ENCODE measurements at regions not wholly inside any gene's neighbourhood (a gene's known extent, or its start where the extent isn't known, plus 50 kb on each side); places are given as distances from the start of the nearest gene placed in this dataset.

DNA sequence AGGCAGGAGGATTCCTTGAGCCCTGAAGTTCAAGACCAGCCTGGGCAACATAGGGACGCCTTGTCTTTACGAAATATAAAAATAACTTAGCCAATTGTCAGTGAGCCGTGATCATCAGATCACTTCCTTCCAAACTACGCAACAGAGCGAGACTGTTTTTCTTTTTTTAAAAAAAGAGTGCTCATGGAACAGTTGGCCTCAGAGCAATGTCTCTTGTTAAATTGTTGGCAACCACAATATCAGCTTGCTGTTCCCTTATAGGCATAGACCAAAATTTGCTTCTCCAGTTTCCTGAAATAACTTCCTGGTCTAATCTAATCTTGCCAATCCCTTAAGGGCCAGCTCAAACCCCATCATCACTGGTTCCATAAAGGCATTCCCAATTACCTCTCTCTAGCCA, 93.3 kb upstream of the SLC4A7 start:
- Histone ChIP-seq H4K91ac (ENCODE audit: low read depth, low read length, poor library complexity) (no peak overlapping the region), H3K4me2 (ENCODE audit: insufficient read depth, low read length, poor library complexity, severe bottlenecking) (no peak overlapping the region), H3K27me3 (ENCODE audit: control insufficient read depth in 3 of 3, insufficient read depth in 3 of 3, low read depth in 1 of 3, low read length in 3 of 3) (no peaks in the 10 kb centered on the region), H4K8ac (ENCODE audit: low read depth, low read length) (no peak overlapping the region), H2AFZ (ENCODE audit: low read length) (no peak overlapping the region), H2BK12ac (ENCODE audit: low read length) (no peak overlapping the region), H2BK120ac (ENCODE audit: low read depth, low read length) (no peak overlapping the region), H3K4me3 (ENCODE audit: low read length in 2 of 2) (no peak overlapping the region), H3K23ac (ENCODE audit: low read depth, low read length, poor library complexity) (no peak overlapping the region), H3K79me1 (ENCODE audit: low read depth, low read length) (no peaks in the 10 kb centered on the region), H3K9ac (ENCODE audit: low read depth, low read length, poor library complexity) (no peak overlapping the region), H3K14ac (ENCODE audit: low read length) (no peak overlapping the region), H3K9me3 (replicated peaks in 1 of 2; ENCODE audit: control insufficient read depth in 2 of 2, insufficient read depth in 1 of 2, low read depth in 1 of 2, low read length in 2 of 2) (no peaks in the 10 kb centered on the region), H3K4me1 (ENCODE audit: control insufficient read depth in 2 of 2, insufficient read depth in 1 of 2, low read depth in 1 of 2, low read length in 2 of 2) (peaks cover 0 to 2% of the 10 kb centered on the region in 2 donors), H2BK5ac (ENCODE audit: low read length) (no peak overlapping the region), H2BK15ac (ENCODE audit: low read length) (no peak overlapping the region), H3K27ac (replicated peaks; ENCODE audit: low read length) (no peak overlapping the region), H3K4ac (ENCODE audit: low read length) (no peak overlapping the region), H3K18ac (ENCODE audit: low read length) (no peak overlapping the region), H2AK5ac (ENCODE audit: low read depth, low read length) (no peak overlapping the region), H3K36me3 (replicated peaks in 1 of 2; ENCODE audit: control insufficient read depth in 2 of 2, insufficient read depth in 2 of 2, low read length in 2 of 2) (no peaks in the 10 kb centered on the region)
- no peak for DNase-seq (ENCODE audit: low spot score)
- WGBS, 2 donors (ENCODE audit: extremely low coverage in 2 of 2, insufficient read length in 2 of 2, insufficient replicate concordance in 1 of 2) = no CpG with 5 or more reads among the region's 5 CpGs

GRCh38 chr3:27576171-27576570, 92.0 kb upstream of the SLC4A7 start:
- no peak overlapping the region for H2BK5ac ChIP-seq (ENCODE audit: low read length)
- no peaks in the 10 kb centered on the region for H3K36me3 ChIP-seq (replicated peaks in 1 of 2; ENCODE audit: control insufficient read depth in 2 of 2, insufficient read depth in 2 of 2, low read length in 2 of 2)
- WGBS, 2 donors (ENCODE audit: extremely low coverage in 2 of 2, insufficient read length in 2 of 2, insufficient replicate concordance in 1 of 2) = no CpG with 5 or more reads among the region's 3 CpGs
- H3K4me2 ChIP-seq (ENCODE audit: insufficient read depth, low read length, poor library complexity, severe bottlenecking) = no peak overlapping the region
- H3K9me3 ChIP-seq (replicated peaks in 1 of 2; ENCODE audit: control insufficient read depth in 2 of 2, insufficient read depth in 1 of 2, low read depth in 1 of 2, low read length in 2 of 2) = no peaks in the 10 kb centered on the region
- H3K4ac ChIP-seq (ENCODE audit: low read length) = no peak overlapping the region
- no peak overlapping the region for H2BK12ac ChIP-seq (ENCODE audit: low read length)
- H2BK120ac ChIP-seq (ENCODE audit: low read depth, low read length) = no peak overlapping the region
- H2AFZ ChIP-seq (ENCODE audit: low read length) = no peak overlapping the region
- no peak overlapping the region for H3K27ac ChIP-seq (replicated peaks; ENCODE audit: low read length)
- peaks cover 0 to 4% of the 10 kb centered on the region in 2 donors for H3K4me1 ChIP-seq (ENCODE audit: control insufficient read depth in 2 of 2, insufficient read depth in 1 of 2, low read depth in 1 of 2, low read length in 2 of 2)
- no peaks in the 10 kb centered on the region for H3K27me3 ChIP-seq (ENCODE audit: control insufficient read depth in 3 of 3, insufficient read depth in 3 of 3, low read depth in 1 of 3, low read length in 3 of 3)
- no peak overlapping the region for H3K23ac ChIP-seq (ENCODE audit: low read depth, low read length, poor library complexity)
- no peak overlapping the region for H3K14ac ChIP-seq (ENCODE audit: low read length)
- no peak overlapping the region for H2BK15ac ChIP-seq (ENCODE audit: low read length)
- no peak overlapping the region for H2AK5ac ChIP-seq (ENCODE audit: low read depth, low read length)
- no peak overlapping the region for H4K91ac ChIP-seq (ENCODE audit: low read depth, low read length, poor library complexity)
- no peak overlapping the region for H4K8ac ChIP-seq (ENCODE audit: low read depth, low read length)
- H3K9ac ChIP-seq (ENCODE audit: low read depth, low read length, poor library complexity) = no peak overlapping the region
- H3K79me1 ChIP-seq (ENCODE audit: low read depth, low read length) = no peaks in the 10 kb centered on the region
- DNase-seq (ENCODE audit: low spot score) = no peak
- H3K4me3 ChIP-seq (ENCODE audit: low read length in 2 of 2) = no peak overlapping the region
- H3K18ac ChIP-seq (ENCODE audit: low read length) = no peak overlapping the region

GRCh38 chr3:27575499-27575898, 91.3 kb upstream of the SLC4A7 start:
- DNase-seq (ENCODE audit: low spot score) = no peak
- no peak overlapping the region for H3K18ac ChIP-seq (ENCODE audit: low read length)
- no peak overlapping the region for H4K91ac ChIP-seq (ENCODE audit: low read depth, low read length, poor library complexity)
- no peaks in the 10 kb centered on the region for H3K27me3 ChIP-seq (ENCODE audit: control insufficient read depth in 3 of 3, insufficient read depth in 3 of 3, low read depth in 1 of 3, low read length in 3 of 3)
- no peaks in the 10 kb centered on the region for H3K79me1 ChIP-seq (ENCODE audit: low read depth, low read length)
- no peak overlapping the region for H2BK120ac ChIP-seq (ENCODE audit: low read depth, low read length)
- no peak overlapping the region for H2AFZ ChIP-seq (ENCODE audit: low read length)
- no peak overlapping the region for H3K23ac ChIP-seq (ENCODE audit: low read depth, low read length, poor library complexity)
- H2AK5ac ChIP-seq (ENCODE audit: low read depth, low read length) = no peak overlapping the region
- H3K4me3 ChIP-seq (ENCODE audit: low read length in 2 of 2) = no peak overlapping the region
- H4K8ac ChIP-seq (ENCODE audit: low read depth, low read length) = no peak overlapping the region
- H2BK12ac ChIP-seq (ENCODE audit: low read length) = no peak overlapping the region
- peaks cover 0 to 6% of the 10 kb centered on the region in 2 donors for H3K4me1 ChIP-seq (ENCODE audit: control insufficient read depth in 2 of 2, insufficient read depth in 1 of 2, low read depth in 1 of 2, low read length in 2 of 2)
- WGBS, 2 donors (ENCODE audit: extremely low coverage in 2 of 2, insufficient read length in 2 of 2, insufficient replicate concordance in 1 of 2) = no CpG with 5 or more reads among the region's 3 CpGs
- H3K14ac ChIP-seq (ENCODE audit: low read length) = no peak overlapping the region
- H3K9me3 ChIP-seq (replicated peaks in 1 of 2; ENCODE audit: control insufficient read depth in 2 of 2, insufficient read depth in 1 of 2, low read depth in 1 of 2, low read length in 2 of 2) = no peaks in the 10 kb centered on the region
- no peak overlapping the region for H2BK15ac ChIP-seq (ENCODE audit: low read length)
- H3K4ac ChIP-seq (ENCODE audit: low read length) = no peak overlapping the region
- H3K4me2 ChIP-seq (ENCODE audit: insufficient read depth, low read length, poor library complexity, severe bottlenecking) = no peak overlapping the region
- H3K27ac ChIP-seq (replicated peaks; ENCODE audit: low read length) = no peak overlapping the region
- no peaks in the 10 kb centered on the region for H3K36me3 ChIP-seq (replicated peaks in 1 of 2; ENCODE audit: control insufficient read depth in 2 of 2, insufficient read depth in 2 of 2, low read length in 2 of 2)
- no peak overlapping the region for H3K9ac ChIP-seq (ENCODE audit: low read depth, low read length, poor library complexity)
- H2BK5ac ChIP-seq (ENCODE audit: low read length) = no peak overlapping the region

- H3K4ac ChIP-seq (ENCODE audit: low read length) = no peak overlapping the region
- no peaks in the 10 kb centered on the region for H3K36me3 ChIP-seq (replicated peaks in 1 of 2; ENCODE audit: control insufficient read depth in 2 of 2, insufficient read depth in 2 of 2, low read length in 2 of 2)
- no peak overlapping the region for H3K18ac ChIP-seq (ENCODE audit: low read length)
- no peak overlapping the region for H2AK5ac ChIP-seq (ENCODE audit: low read depth, low read length)
- peaks cover 0 to 6% of the 10 kb centered on the region in 2 donors for H3K4me1 ChIP-seq (ENCODE audit: control insufficient read depth in 2 of 2, insufficient read depth in 1 of 2, low read depth in 1 of 2, low read length in 2 of 2)
- no peak overlapping the region for H3K23ac ChIP-seq (ENCODE audit: low read depth, low read length, poor library complexity)
- H4K8ac ChIP-seq (ENCODE audit: low read depth, low read length) = no peak overlapping the region
- H2BK120ac ChIP-seq (ENCODE audit: low read depth, low read length) = no peak overlapping the region
- H2AFZ ChIP-seq (ENCODE audit: low read length) = no peak overlapping the region
- H3K27ac ChIP-seq (replicated peaks; ENCODE audit: low read length) = no peak overlapping the region
- no peaks in the 10 kb centered on the region for H3K79me1 ChIP-seq (ENCODE audit: low read depth, low read length)
- H2BK12ac ChIP-seq (ENCODE audit: low read length) = no peak overlapping the region
- no peaks in the 10 kb centered on the region for H3K27me3 ChIP-seq (ENCODE audit: control insufficient read depth in 3 of 3, insufficient read depth in 3 of 3, low read depth in 1 of 3, low read length in 3 of 3)
- H2BK15ac ChIP-seq (ENCODE audit: low read length) = no peak overlapping the region
- DNase-seq (ENCODE audit: low spot score) = no peak
- no peaks in the 10 kb centered on the region for H3K9me3 ChIP-seq (replicated peaks in 1 of 2; ENCODE audit: control insufficient read depth in 2 of 2, insufficient read depth in 1 of 2, low read depth in 1 of 2, low read length in 2 of 2)
- H2BK5ac ChIP-seq (ENCODE audit: low read length) = no peak overlapping the region
- no peak overlapping the region for H3K4me2 ChIP-seq (ENCODE audit: insufficient read depth, low read length, poor library complexity, severe bottlenecking)
- no peak overlapping the region for H3K9ac ChIP-seq (ENCODE audit: low read depth, low read length, poor library complexity)
- H3K4me3 ChIP-seq (ENCODE audit: low read length in 2 of 2) = no peak overlapping the region
- no CpG with 5 or more reads among the region's 6 CpGs for WGBS, 2 donors (ENCODE audit: extremely low coverage in 2 of 2, insufficient read length in 2 of 2, insufficient replicate concordance in 1 of 2)
- no peak overlapping the region for H4K91ac ChIP-seq (ENCODE audit: low read depth, low read length, poor library complexity)
- no peak overlapping the region for H3K14ac ChIP-seq (ENCODE audit: low read length)
Measured at GRCh38 chr3:27574438-27574795, 90.2 kb upstream of the SLC4A7 start.

All from neuronal stem cell (in vitro differentiated cells).